ENCODE measurements at regions not wholly inside any gene's neighbourhood (a gene's known extent, or its start where the extent isn't known, plus 50 kb on each side); places are given as distances from the start of the nearest gene placed in this dataset.
"Not testable (repeated sequence)": the region's sequence is repeated elsewhere in the genome, so short reads cannot be mapped to it uniquely, and the experiment has no call there.

GRCh38 chr11:42812361-42812760 lies 499.4 kb upstream of the API5 start:
- no peak for DNase-seq
- Histone ChIP-seq H3K9me3 (no peaks in the 10 kb centered on the region), H3K36me3 (no peaks in the 10 kb centered on the region), H3K4me1 (no peaks in the 10 kb centered on the region), H3K4me3 (no peak overlapping the region), H3K27ac (no peak overlapping the region), H3K27me3 (no peaks in the 10 kb centered on the region)
- intact Hi-C loops (cut with DNase I; ENCODE audit: low total_unique reads) = no loop called here
- TF ChIP-seq CTCF (IDR thresholded peaks at IDR 0.05) = no peak

- DNase-seq = no peak
- TF ChIP-seq CTCF (IDR thresholded peaks at IDR 0.05) = no peak
- intact Hi-C loops (cut with DNase I; ENCODE audit: low total_unique reads) = no loop called here
These were observed 498.8 kb upstream of the API5 start for GRCh38 chr11:42812960-42813359.

GRCh38 chr11:42816471-42816870 lies 495.3 kb upstream of the API5 start:
- DNase-seq = no peak
- no peaks in the 10 kb centered on the region for H3K4me1 ChIP-seq
- intact Hi-C loops (cut with DNase I; ENCODE audit: low total_unique reads) = no loop called here
- no peak overlapping the region for H3K27ac ChIP-seq
- no peak for TF ChIP-seq CTCF (IDR thresholded peaks at IDR 0.05)
- no peaks in the 10 kb centered on the region for H3K27me3 ChIP-seq
- no peaks in the 10 kb centered on the region for H3K36me3 ChIP-seq
- no peak overlapping the region for H3K4me3 ChIP-seq
- no peaks in the 10 kb centered on the region for H3K9me3 ChIP-seq

More at GRCh38 chr11:42812960-42813359, 498.8 kb upstream of the API5 start:
- no peak overlapping the region for H3K27ac ChIP-seq
- no peaks in the 10 kb centered on the region for H3K9me3 ChIP-seq
- H3K4me1 ChIP-seq = no peaks in the 10 kb centered on the region
- H3K4me3 ChIP-seq = no peak overlapping the region
- no peaks in the 10 kb centered on the region for H3K36me3 ChIP-seq
- H3K27me3 ChIP-seq = no peaks in the 10 kb centered on the region

- intact Hi-C loops (cut with DNase I; ENCODE audit: low total_unique reads) = no loop called here
- no peak overlapping the region for H3K4me3 ChIP-seq
- H3K27ac ChIP-seq = no peak overlapping the region
- H3K27me3 ChIP-seq = no peaks in the 10 kb centered on the region
- no peak for DNase-seq
- no peaks in the 10 kb centered on the region for H3K9me3 ChIP-seq
- no peaks in the 10 kb centered on the region for H3K4me1 ChIP-seq
- TF ChIP-seq CTCF (IDR thresholded peaks at IDR 0.05) = no peak
- no peaks in the 10 kb centered on the region for H3K36me3 ChIP-seq
These were observed 492.7 kb upstream of the API5 start for GRCh38 chr11:42819126-42819525.

- H3K36me3 ChIP-seq; H3K9me3 ChIP-seq; intact Hi-C loops (cut with DNase I; ENCODE audit: low total_unique reads); H3K27ac ChIP-seq; H3K27me3 ChIP-seq; H3K4me3 ChIP-seq; DNase-seq; H3K4me1 ChIP-seq: not testable (repeated sequence)
These were observed 489.6 kb upstream of the API5 start for GRCh38 chr11:42822188-42822587.

GRCh38 chr11:42823546-42823945 lies 488.2 kb upstream of the API5 start:
- intact Hi-C loops (cut with DNase I; ENCODE audit: low total_unique reads) = no loop called here
- Histone ChIP-seq H3K4me3 (no peak overlapping the region), H3K27me3 (no peaks in the 10 kb centered on the region), H3K36me3 (no peaks in the 10 kb centered on the region), H3K4me1 (no peaks in the 10 kb centered on the region), H3K27ac (no peak overlapping the region), H3K9me3 (no peaks in the 10 kb centered on the region)
- DNase-seq = no peak
- no peak for TF ChIP-seq CTCF (IDR thresholded peaks at IDR 0.05)

All from tibial artery (tissue), 4 donors.